CD4-positive, alpha-beta memory T cell (primary cell): ENCODE measurements at regions not wholly inside any gene's neighbourhood (a gene's known extent, or its start where the extent isn't known, plus 50 kb on each side); places are given as distances from the start of the nearest gene placed in this dataset.

ENCODE experiments used
- CTCF ChIA-PET: fragments of 350-600 bp; sonication (Branson Sonifier 250); formaldehyde crosslinking; loops from one replicate; lab custom pipeline; 2021; ENCODE audit warnings: inconsistent platforms; ENCODE audit not compliant: partially characterized antibody; lab: Charles Lee
- POLR2A ChIA-PET: fragments of 350-600 bp; sonication (Branson Sonifier 250); formaldehyde crosslinking; loops from one replicate; lab custom pipeline; 2021; ENCODE audit not compliant: partially characterized antibody; lab: Charles Lee
- DNase-seq, 5 donors: peaks; one replicate each; pipeline versions ENCODE4 v3.0.0 to v3.0.0-alpha.2; 2020 to 2022; ENCODE audit warnings: mixed read lengths in 1 of 5
- H3K27ac ChIP-seq: one replicate; pipeline ENCODE4 v1.7.0; 2013; ENCODE audit warnings: low read depth, low read length
- H3K27me3 ChIP-seq: 2 replicates; pipeline ENCODE4 v1.7.0; 2013; ENCODE audit warnings: mild to moderate bottlenecking, low read length, moderate library complexity; ENCODE audit not compliant: insufficient read depth
- H3K36me3 ChIP-seq: 2 replicates; pipeline ENCODE4 v1.7.0; 2013; ENCODE audit warnings: mild to moderate bottlenecking, low read length, moderate library complexity; ENCODE audit not compliant: insufficient read depth
- H3K4me1 ChIP-seq: 2 replicates; pipeline ENCODE4 v1.7.0; 2013; ENCODE audit warnings: mild to moderate bottlenecking, low read length, moderate library complexity; ENCODE audit not compliant: insufficient read depth
- H3K4me3 ChIP-seq, 2 donors: one replicate each; pipeline ENCODE4 v1.7.0; 2013; ENCODE audit warnings: low read length in 2 of 2, mild to moderate bottlenecking in 1 of 2
- H3K9me3 ChIP-seq, 2 donors: one replicate each; pipeline ENCODE4 v1.7.0; 2013; ENCODE audit warnings: low read length in 2 of 2, control low read depth in 1 of 2; ENCODE audit not compliant: control insufficient read depth in 1 of 2
- H3K27ac Mint-ChIP-seq, 7 donors: one replicate each; pipeline ENCODE4 v1.8.0; 2020 to 2021; ENCODE audit warnings: mixed read lengths in 7 of 7, mild to moderate bottlenecking in 6 of 7, inconsistent platforms in 3 of 7, moderate library complexity in 3 of 7
- H3K27me3 Mint-ChIP-seq, 2 donors: one replicate each; pipeline ENCODE4 v1.8.0; 2020 to 2021; ENCODE audit warnings: mixed read lengths in 2 of 2
- H3K36me3 Mint-ChIP-seq, 2 donors: one replicate each; pipeline ENCODE4 v1.8.0; 2020 to 2021; ENCODE audit warnings: mixed read lengths in 2 of 2, inconsistent platforms in 1 of 2, mild to moderate bottlenecking in 1 of 2
- H3K4me1 Mint-ChIP-seq, 4 donors: one replicate each; pipeline ENCODE4 v1.8.0; 2020 to 2021; ENCODE audit warnings: mixed read lengths in 4 of 4, mild to moderate bottlenecking in 1 of 4
- H3K4me3 Mint-ChIP-seq, 8 donors: one replicate each; pipeline ENCODE4 v1.8.0; 2020 to 2021; ENCODE audit warnings: mixed read lengths in 8 of 8, mild to moderate bottlenecking in 7 of 8, moderate library complexity in 6 of 8, inconsistent platforms in 3 of 8
- H3K9me3 Mint-ChIP-seq, 8 donors: one replicate each; pipeline ENCODE4 v1.8.0; 2020 to 2021; ENCODE audit warnings: mixed read lengths in 8 of 8, mild to moderate bottlenecking in 5 of 8, inconsistent platforms in 3 of 8, moderate library complexity in 1 of 8
- intact Hi-C: fragments of 100-400 bp; cut with micrococcal nuclease; formaldehyde crosslinking; loops from one replicate; pipeline ENCODE4 v1.15.1; 2023

DNA sequence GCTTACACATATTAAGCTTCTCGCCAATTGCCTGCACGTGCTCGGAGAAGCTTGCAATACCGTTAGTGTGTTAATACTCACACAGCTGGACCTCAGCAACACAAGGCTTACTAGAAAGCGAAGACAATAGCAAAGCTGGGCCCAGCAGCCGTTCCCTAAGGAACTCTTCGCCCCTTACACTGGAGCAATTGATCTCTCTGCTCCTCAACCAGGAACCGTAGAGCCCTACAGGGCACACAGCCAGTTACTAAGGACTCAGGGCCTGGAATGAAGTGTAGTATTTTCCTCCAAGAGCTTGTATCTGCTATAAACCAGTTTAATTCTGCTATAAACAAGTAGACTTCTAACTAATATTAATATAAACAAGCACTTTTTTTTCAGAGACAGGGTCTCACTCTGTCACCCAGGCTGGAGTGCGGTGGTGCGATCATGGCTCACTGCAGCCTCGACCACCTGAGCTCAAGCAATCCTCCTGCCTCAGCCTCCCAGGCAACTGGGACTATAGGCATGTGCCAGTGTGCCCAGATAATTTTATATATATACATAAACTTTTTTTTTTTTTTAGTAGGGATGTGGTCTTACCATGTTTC is 67.0 kb upstream of the SIMC1 start:
- H3K36me3 Mint-ChIP-seq, result no peaks in the 10 kb centered on the region

DNA sequence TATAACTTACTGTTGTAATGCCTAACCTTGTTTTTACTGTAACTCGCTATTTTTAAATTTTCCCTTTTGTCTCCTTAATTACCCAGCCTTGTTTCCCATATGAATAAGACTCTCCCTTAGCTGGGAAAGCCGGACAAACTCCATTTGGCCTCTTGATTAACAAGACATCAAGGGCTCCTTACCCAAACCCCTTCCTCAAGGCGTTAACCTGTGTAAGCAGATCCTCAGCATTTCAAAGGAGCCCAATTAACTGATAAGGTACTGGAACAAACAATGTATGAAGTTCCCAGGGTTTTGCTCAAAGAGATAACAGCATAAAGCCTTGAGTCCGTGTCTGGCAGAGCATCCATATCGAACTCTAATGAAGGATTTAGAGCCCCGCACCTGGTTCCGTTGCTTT is 66.0 kb upstream of the SIMC1 start:
- intact Hi-C loops, result no loop called here
- Mint-ChIP-seq H3K9me3 (no peaks in the 10 kb centered on the region), H3K4me3 (no peak overlapping the region), H3K36me3 (no peaks in the 10 kb centered on the region), H3K27ac (no peak overlapping the region), H3K27me3 (peaks cover 20 to 22% of the 10 kb centered on the region in 2 donors), H3K4me1 (peaks cover 0 to 8% (median under 1%) of the 10 kb centered on the region in 4 donors)
- ChIA-PET CTCF (no interaction called here), POLR2A (no interaction called here)
- Histone ChIP-seq H3K4me1 (no peaks in the 10 kb centered on the region), H3K27me3 (peaks cover 3% of the 10 kb centered on the region), H3K9me3 (no peaks in the 10 kb centered on the region), H3K4me3 (no peak overlapping the region), H3K27ac (no peak overlapping the region), H3K36me3 (no peaks in the 10 kb centered on the region)
- DNase-seq, result no peak

More for the DNA sequence above, 67.0 kb upstream of the SIMC1 start:
- Histone ChIP-seq H3K36me3 (no peaks in the 10 kb centered on the region), H3K27me3 (no peaks in the 10 kb centered on the region), H3K27ac (no peak overlapping the region), H3K4me3 (no peak overlapping the region), H3K4me1 (no peaks in the 10 kb centered on the region), H3K9me3 (no peaks in the 10 kb centered on the region)
- POLR2A ChIA-PET, result no interaction called here
- Mint-ChIP-seq H3K4me1 (peaks cover 0 to 8% (median under 1%) of the 10 kb centered on the region in 4 donors), H3K9me3 (no peaks in the 10 kb centered on the region), H3K27ac (no peak overlapping the region), H3K4me3 (no peak overlapping the region), H3K27me3 (peaks cover 14 to 16% of the 10 kb centered on the region in 2 donors)
- intact Hi-C loops, result no loop called here
- CTCF ChIA-PET, result interaction anchor here (0.7 kb wide), 1 partner anchor 521 kb away, joined by 3 read pairs; no protein-coding TSS in a partner anchor
- no peak for DNase-seq

DNA sequence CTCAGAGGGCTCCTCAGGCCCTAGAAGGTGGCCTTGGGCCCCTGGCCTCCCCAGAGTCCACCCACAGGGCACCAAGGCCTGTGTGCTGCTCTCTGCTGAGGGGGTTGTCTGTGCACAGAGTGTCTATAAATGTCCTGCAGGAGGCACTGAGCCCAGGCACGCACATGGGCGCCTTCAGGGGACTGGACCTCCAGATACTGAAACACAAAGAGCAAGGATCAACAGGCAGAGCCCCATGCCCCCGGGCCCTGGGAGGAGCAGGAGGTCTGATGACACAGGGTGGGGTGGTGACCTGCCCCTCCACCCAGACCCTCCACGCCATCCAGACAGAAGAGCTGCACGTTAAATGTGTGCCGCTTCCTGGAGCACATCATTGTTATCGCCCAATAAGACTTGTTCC is 64.6 kb upstream of the SIMC1 start:
- H3K4me1 Mint-ChIP-seq, result peaks cover 0 to 8% (median 0%) of the 10 kb centered on the region in 4 donors
- POLR2A ChIA-PET, result no interaction called here
- no peaks in the 10 kb centered on the region for H3K4me1 ChIP-seq
- H3K36me3 Mint-ChIP-seq, result no peaks in the 10 kb centered on the region
- peaks cover 3% of the 10 kb centered on the region for H3K27me3 ChIP-seq
- CTCF ChIA-PET, result no interaction called here
- DNase-seq, result no peak
- H3K9me3 ChIP-seq, result no peaks in the 10 kb centered on the region
- H3K27ac ChIP-seq, result no peak overlapping the region
- no peaks in the 10 kb centered on the region for H3K36me3 ChIP-seq
- H3K27me3 Mint-ChIP-seq, result peaks cover 27 to 34% of the 10 kb centered on the region in 2 donors
- no peak overlapping the region for H3K27ac Mint-ChIP-seq
- intact Hi-C loops, result no loop called here
- peaks cover 0 to 6% (median 3%) of the 10 kb centered on the region in 8 donors for H3K9me3 Mint-ChIP-seq
- H3K4me3 Mint-ChIP-seq, result no peak overlapping the region
- H3K4me3 ChIP-seq, result no peak overlapping the region

DNA sequence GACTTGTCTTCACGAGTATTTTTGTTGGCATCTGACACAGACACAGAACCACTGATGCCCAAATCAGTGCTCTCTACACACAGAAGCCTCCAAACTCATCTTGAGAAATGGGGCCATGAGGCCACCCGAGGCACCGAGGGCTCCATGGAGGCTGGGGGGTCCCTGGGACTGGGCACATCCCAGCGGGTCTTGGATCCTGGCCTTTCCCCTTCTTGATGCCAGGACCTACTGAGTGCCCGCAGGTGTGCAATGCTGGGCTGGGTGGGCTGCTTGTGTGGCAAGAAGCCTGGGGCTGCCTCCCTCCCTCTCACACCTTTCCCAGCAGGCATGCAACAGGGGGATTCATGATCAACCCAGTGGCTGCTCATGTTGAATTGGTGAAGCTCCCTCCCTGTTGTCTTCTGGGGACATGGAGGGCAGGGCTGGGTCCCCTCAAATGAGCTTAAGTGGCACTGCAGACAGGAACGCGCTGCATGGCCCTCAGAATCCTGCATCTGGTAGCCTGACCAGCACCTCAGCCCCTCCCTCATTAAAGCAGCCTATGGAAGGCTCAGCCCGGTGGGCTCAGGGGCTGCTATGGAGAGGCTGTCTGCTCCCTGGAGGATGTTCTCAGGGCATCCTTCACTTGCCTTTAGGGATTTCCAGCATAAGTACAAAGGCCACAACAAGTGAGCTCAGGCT is 63.7 kb upstream of the SIMC1 start:
- Mint-ChIP-seq H3K9me3 (peaks cover 0 to 9% (median 6%) of the 10 kb centered on the region in 8 donors), H3K36me3 (no peaks in the 10 kb centered on the region), H3K4me1 (peaks cover 0 to 8% (median 0%) of the 10 kb centered on the region in 4 donors), H3K27ac (no peak overlapping the region), H3K4me3 (no peak overlapping the region), H3K27me3 (peaks cover 29 to 40% of the 10 kb centered on the region in 2 donors)
- no peaks in the 10 kb centered on the region for H3K36me3 ChIP-seq
- H3K27ac ChIP-seq, result no peak overlapping the region
- no peak for DNase-seq
- intact Hi-C loops, result no loop called here
- H3K27me3 ChIP-seq, result peaks cover 3% of the 10 kb centered on the region
- CTCF ChIA-PET, result no interaction called here
- POLR2A ChIA-PET, result no interaction called here
- H3K4me1 ChIP-seq, result no peaks in the 10 kb centered on the region
- no peaks in the 10 kb centered on the region for H3K9me3 ChIP-seq
- H3K4me3 ChIP-seq, result no peak overlapping the region

DNA sequence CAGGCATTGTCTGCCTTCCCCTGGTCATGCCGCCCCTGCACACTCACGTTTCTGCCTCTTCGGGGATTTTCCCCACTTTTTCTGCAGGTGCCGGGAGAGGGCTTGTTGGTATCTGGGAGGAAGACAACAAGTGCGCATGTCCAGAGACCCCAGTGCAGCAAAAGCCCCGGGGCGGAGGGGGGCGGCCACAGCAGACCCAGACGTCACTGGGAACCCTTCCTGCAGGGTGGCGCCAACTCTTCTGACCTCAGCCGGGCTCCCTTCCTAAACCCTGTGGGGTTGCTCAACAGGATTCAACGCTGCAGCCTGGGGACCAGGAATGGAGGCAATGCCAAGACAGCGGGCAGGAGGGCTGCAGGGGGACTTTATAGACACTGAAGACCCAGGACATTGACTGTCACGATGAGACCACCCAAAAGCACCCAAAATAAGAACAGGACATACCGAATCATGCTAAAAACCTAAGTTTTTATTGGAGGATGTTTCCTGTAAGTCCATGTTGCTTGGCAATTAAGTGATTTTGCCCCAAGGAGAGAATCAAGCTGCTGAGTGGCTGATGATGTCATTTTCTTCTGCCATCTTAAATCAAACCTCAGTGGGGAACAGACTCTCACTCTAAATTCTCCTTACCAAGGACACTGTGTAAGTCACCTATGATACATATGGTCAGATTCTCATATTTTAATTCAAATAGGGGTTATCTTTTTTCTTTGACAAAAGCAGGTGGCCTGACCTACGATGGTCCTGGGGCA is 62.9 kb upstream of the SIMC1 start:
- ChIA-PET CTCF (no interaction called here), POLR2A (no interaction called here)
- Mint-ChIP-seq H3K4me1 (peaks cover 0 to 4% (median 0%) of the 10 kb centered on the region in 4 donors), H3K27ac (no peak overlapping the region), H3K4me3 (no peak overlapping the region), H3K9me3 (peaks cover 0 to 9% (median 6%) of the 10 kb centered on the region in 8 donors), H3K36me3 (no peaks in the 10 kb centered on the region), H3K27me3 (peaks cover 31 to 42% of the 10 kb centered on the region in 2 donors)
- no peak overlapping the region for H3K27ac ChIP-seq
- H3K36me3 ChIP-seq, result no peaks in the 10 kb centered on the region
- no peak overlapping the region for H3K4me3 ChIP-seq
- DNase-seq, result no peak
- no peaks in the 10 kb centered on the region for H3K4me1 ChIP-seq
- intact Hi-C loops, result no loop called here
- H3K9me3 ChIP-seq, result no peaks in the 10 kb centered on the region
- peaks cover 3% of the 10 kb centered on the region for H3K27me3 ChIP-seq

GRCh38 chr5:176176231-176176630 is 62.0 kb upstream of the SIMC1 start:
- no peaks in the 10 kb centered on the region for H3K4me1 ChIP-seq
- H3K4me3 Mint-ChIP-seq, result no peak overlapping the region
- peaks cover 31 to 44% of the 10 kb centered on the region in 2 donors for H3K27me3 Mint-ChIP-seq

DNA sequence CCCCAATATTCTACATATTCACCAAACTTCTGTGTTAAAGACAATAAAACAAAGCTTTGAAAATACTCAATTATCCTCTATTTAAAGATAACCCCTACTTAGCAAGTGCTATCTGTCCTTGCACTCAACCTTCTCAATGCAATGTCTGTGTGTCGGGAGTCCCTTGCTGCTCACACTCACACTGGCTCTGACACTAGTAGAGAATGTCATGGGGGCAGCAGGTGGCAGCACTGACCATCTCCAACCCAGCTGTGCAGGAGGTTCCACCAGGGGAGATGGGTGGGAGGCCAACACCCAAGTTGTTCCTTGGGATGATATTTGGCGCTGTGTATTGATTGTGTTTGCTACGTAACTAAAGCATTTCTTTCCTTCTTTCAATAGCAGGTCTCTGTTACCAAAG is 59.4 kb upstream of the SIMC1 start:
- no peak overlapping the region for H3K27ac ChIP-seq
- H3K4me1 ChIP-seq, result no peaks in the 10 kb centered on the region
- ChIA-PET CTCF (no interaction called here), POLR2A (no interaction called here)
- H3K4me1 Mint-ChIP-seq, result no peaks in the 10 kb centered on the region
- DNase-seq, result no peak
- intact Hi-C loops, result no loop called here
- peaks cover 30 to 41% of the 10 kb centered on the region in 2 donors for H3K27me3 Mint-ChIP-seq
- H3K4me3 Mint-ChIP-seq, result no peak overlapping the region
- H3K9me3 ChIP-seq, result no peaks in the 10 kb centered on the region
- H3K27ac Mint-ChIP-seq, result no peak overlapping the region
- no peaks in the 10 kb centered on the region for H3K36me3 ChIP-seq
- H3K27me3 ChIP-seq, result peaks cover 3% of the 10 kb centered on the region
- H3K9me3 Mint-ChIP-seq, result peaks cover 0 to 9% (median 6%) of the 10 kb centered on the region in 8 donors
- no peak overlapping the region for H3K4me3 ChIP-seq
- no peaks in the 10 kb centered on the region for H3K36me3 Mint-ChIP-seq

More at GRCh38 chr5:176176231-176176630, 62.0 kb upstream of the SIMC1 start:
- intact Hi-C loops, result no loop called here
- Histone ChIP-seq H3K4me3 (no peak overlapping the region), H3K27me3 (peaks cover 3% of the 10 kb centered on the region), H3K9me3 (no peaks in the 10 kb centered on the region), H3K36me3 (no peaks in the 10 kb centered on the region), H3K27ac (no peak overlapping the region)
- Mint-ChIP-seq H3K27ac (no peak overlapping the region), H3K9me3 (peaks cover 0 to 9% (median 6%) of the 10 kb centered on the region in 8 donors), H3K36me3 (no peaks in the 10 kb centered on the region), H3K4me1 (no peaks in the 10 kb centered on the region)
- CTCF ChIA-PET, result interaction anchor here (1.3 kb wide), 1 partner anchor 485 kb away, joined by 3 read pairs; no protein-coding TSS in a partner anchor
- no peak for DNase-seq
- POLR2A ChIA-PET, result no interaction called here
